NB4 (cell line): ENCODE measurements at regions not wholly inside any gene's neighbourhood (a gene's known extent, or its start where the extent isn't known, plus 50 kb on each side); places are given as distances from the start of the nearest gene placed in this dataset.

Experiments used
- MYC ChIP-seq: IDR thresholded peaks from 2 replicates; pipeline ENCODE4 v1.6.1; 2011; ENCODE audit warnings: low read depth, low read length
- POLR2A ChIP-seq: IDR thresholded peaks from 2 replicates; pipeline ENCODE4 v1.6.1; 2011; ENCODE audit warnings: mild to moderate bottlenecking; ENCODE audit not compliant: insufficient read length; ENCODE audit errors: extremely low read depth
- TF ChIP-seq, protein P1 (sequence below): IDR thresholded peaks from one replicate; pipeline ENCODE4 v1.5.1; 2012; ENCODE audit warnings: low read depth, low read length

- TF ChIP-seq, protein P1, sequence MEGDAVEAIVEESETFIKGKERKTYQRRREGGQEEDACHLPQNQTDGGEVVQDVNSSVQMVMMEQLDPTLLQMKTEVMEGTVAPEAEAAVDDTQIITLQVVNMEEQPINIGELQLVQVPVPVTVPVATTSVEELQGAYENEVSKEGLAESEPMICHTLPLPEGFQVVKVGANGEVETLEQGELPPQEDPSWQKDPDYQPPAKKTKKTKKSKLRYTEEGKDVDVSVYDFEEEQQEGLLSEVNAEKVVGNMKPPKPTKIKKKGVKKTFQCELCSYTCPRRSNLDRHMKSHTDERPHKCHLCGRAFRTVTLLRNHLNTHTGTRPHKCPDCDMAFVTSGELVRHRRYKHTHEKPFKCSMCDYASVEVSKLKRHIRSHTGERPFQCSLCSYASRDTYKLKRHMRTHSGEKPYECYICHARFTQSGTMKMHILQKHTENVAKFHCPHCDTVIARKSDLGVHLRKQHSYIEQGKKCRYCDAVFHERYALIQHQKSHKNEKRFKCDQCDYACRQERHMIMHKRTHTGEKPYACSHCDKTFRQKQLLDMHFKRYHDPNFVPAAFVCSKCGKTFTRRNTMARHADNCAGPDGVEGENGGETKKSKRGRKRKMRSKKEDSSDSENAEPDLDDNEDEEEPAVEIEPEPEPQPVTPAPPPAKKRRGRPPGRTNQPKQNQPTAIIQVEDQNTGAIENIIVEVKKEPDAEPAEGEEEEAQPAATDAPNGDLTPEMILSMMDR: no peak
- TF ChIP-seq MYC (no peak), POLR2A (no peak)
Measured at GRCh38 chr2:23323917-23324680, 60.9 kb upstream of the KLHL29 start.
